Fibroblast of the aortic adventitia (primary cell): ENCODE measurements at regions not wholly inside any gene's neighbourhood (a gene's known extent, or its start where the extent isn't known, plus 50 kb on each side); places are given as distances from the start of the nearest gene placed in this dataset.

ENCODE experiments used
- DNase-seq: peaks from one replicate; pipeline ENCODE4 v3.0.0-alpha.2; 2010; ENCODE audit warnings: low read depth
- H3K4me3 ChIP-seq: 2 replicates; pipeline ENCODE4 v1.5.1; 2011; ENCODE audit warnings: low read depth, mild to moderate bottlenecking, control low read depth, low read length, moderate library complexity
- TF ChIP-seq, protein P1 (sequence below): IDR thresholded peaks from 2 replicates; pipeline ENCODE4 v1.5.1; 2011; ENCODE audit warnings: mild to moderate bottlenecking, low read length, control low read depth, inconsistent platforms; ENCODE audit not compliant: insufficient read depth

DNA sequence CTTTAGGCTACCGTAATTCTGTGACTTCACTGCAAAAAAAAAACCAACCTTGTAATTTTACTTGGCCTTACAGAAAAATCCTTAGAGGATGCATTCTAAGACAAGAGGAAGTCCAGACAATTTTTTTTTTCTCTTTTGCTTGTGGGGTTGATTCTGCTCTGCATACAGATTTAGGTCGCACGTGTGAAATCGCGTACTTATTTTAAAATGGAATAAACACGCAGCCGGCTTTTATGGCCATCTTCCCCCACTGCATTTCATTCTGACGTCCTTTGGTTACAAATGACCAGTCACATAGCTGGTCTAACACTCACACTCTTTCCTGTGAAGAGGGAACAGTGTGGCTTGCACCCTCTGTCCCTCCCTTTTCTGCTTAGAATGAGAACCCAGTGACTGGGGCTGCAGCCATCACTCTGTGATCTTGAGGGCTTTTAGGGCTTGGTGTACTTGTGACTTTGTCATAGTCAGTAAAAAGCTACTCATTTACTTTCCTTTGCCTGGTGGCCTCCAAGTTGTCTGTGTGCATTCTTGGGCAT lies 63.6 kb upstream of the CARD11 start:
- DNase-seq = no peak
- no peak overlapping the region for H3K4me3 ChIP-seq
- TF ChIP-seq, protein P1, sequence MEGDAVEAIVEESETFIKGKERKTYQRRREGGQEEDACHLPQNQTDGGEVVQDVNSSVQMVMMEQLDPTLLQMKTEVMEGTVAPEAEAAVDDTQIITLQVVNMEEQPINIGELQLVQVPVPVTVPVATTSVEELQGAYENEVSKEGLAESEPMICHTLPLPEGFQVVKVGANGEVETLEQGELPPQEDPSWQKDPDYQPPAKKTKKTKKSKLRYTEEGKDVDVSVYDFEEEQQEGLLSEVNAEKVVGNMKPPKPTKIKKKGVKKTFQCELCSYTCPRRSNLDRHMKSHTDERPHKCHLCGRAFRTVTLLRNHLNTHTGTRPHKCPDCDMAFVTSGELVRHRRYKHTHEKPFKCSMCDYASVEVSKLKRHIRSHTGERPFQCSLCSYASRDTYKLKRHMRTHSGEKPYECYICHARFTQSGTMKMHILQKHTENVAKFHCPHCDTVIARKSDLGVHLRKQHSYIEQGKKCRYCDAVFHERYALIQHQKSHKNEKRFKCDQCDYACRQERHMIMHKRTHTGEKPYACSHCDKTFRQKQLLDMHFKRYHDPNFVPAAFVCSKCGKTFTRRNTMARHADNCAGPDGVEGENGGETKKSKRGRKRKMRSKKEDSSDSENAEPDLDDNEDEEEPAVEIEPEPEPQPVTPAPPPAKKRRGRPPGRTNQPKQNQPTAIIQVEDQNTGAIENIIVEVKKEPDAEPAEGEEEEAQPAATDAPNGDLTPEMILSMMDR = no peak

DNA sequence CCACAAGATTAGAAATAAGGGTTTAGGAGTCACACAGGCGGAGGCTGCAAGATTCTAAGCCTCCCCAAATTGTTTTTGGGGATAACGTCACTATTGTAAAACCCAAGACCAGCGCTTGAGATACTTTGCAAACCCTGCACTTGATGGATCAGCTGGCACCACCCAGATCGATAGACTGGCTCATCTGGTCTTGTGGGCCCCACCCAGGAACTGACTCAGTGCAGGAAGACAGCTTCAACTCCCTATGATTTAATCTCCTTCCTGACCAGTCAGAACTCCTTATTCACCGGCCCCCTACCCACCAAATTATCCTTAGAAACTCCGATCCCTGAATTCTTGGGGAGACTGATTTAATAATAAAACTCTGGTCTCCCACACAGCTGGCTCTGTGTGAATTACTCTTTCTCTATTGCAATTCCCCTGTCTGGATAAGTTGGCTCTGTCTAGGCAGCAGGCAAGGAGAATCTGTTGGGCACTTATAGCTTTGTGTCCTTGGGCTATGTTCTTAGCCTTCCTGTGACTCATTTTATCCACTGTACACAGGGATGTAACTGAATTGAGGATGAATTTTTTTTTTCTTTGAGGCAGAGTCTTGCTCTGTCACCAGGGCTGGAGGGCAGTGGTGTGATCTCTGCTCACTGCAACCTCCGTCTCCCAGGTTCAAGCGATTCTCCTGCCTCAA lies 64.4 kb upstream of the CARD11 start:
- no peak for DNase-seq
- H3K4me3 ChIP-seq = no peak overlapping the region
- TF ChIP-seq, protein P1 = no peak

DNA sequence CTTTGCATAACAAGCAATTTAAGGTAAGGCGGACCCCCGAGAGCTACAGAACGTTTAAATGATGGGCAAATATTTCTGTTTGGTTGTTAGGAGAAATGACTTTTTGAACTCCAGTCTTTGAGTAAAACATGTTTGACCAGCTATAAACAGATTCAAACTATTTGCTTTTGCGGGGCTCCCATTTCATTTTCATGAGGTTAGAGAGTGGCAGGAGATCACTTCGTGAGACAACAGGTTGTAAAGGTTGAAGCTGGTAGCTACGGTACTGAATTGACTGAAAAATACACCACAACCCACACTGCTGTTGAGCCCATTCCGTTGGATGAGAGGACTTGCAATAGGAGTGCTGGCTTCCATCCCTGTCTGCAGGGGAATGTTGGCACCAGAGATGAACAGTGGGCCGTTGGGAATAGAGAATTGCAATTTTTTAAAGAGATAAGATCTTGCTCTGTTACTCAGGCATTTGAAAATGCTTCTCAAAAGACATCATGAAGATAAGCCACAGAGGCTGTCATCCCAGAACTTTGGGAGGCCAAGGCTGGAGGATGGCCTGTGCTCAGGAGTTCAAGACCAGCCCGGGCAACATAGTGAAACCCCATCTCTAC lies 65.7 kb upstream of the CARD11 start:
- no peak overlapping the region for H3K4me3 ChIP-seq
- DNase-seq = peak; percentile 24
- TF ChIP-seq, protein P1 = no peak

DNA sequence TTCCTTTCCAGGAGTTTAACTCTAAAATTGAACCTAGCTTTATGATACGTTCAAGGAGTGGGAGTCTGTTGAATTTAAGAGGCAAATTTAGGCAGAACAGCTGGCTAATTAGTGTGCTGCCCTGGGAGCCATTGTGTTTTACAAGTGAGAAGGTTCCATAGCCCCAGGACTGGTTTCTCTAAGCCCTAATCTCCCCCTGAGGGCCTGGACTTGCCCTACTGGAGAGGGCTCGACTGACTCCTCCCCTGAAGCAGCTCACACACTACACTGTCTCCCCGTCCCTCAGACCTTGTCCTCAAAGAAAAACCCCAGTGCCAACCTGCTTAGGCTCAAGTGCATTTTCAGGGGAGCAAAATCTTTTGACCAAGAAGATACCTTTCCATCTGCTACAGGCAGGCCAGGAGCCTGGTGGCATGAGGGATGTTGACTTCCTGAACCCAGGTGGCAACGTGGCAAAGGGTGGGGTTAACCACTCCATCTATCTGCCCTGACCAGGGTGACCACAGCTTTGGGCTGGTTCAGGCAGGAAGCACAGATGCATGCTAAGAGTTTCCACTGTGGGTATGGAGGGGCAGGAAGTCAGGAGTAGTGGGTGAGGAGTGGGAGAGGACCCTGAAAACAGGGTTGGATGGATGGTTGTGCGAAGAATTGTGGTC lies 68.9 kb upstream of the CARD11 start:
- no peak for DNase-seq
- TF ChIP-seq, protein P1 = no peak
- H3K4me3 ChIP-seq = no peak overlapping the region

DNA sequence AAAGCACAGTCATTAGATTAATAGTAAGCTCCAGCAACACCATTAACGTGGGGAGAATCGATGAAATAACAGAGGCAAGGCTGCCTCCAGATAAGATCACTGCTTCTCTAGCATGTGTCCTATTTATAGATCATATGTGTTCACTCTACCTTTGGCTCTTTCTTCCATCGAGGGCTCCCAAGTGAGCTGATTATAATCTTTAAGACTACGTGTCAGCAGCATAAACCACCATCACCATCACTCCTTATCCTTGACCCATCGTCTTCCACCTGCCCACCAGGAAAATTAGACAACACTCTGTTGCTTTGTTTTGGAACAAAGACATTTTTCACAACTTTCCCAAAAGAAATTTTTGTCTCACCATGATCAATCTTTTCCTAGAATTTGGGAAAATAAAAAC lies 71.2 kb upstream of the CARD11 start:
- DNase-seq = no peak
- TF ChIP-seq, protein P1 = no peak
- no peak overlapping the region for H3K4me3 ChIP-seq

DNA sequence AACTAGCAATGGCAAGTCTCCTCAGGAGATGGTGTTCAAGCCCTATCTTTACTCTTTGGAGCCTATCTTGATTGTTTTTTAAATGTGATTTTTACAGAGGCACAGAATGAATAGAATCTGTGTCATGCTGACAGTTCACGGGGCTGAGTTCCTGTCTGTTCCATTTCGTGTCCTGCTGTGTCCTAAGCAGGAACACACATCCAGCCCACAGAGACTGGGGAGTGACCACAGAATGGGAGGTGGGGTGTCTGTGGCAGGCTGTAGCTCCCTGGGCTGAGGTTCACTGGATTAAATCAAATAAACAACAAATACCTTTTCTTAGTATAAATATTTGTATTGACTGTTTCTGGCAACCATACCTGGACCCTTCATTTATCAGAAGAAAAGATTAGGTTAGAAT lies 73.4 kb upstream of the CARD11 start:
- no peak overlapping the region for H3K4me3 ChIP-seq
- DNase-seq = no peak
- TF ChIP-seq, protein P1 = no peak
